ENCODE measurements at regions not wholly inside any gene's neighbourhood (a gene's known extent, or its start where the extent isn't known, plus 50 kb on each side); places are given as distances from the start of the nearest gene placed in this dataset.

GRCh38 chr2:66364495-66365333 is 70.2 kb upstream of the MEIS1 start:
- Histone ChIP-seq H3K4me3 (ENCODE audit: low read depth in 1 of 2, low read length in 1 of 2) (no peak overlapping the region), H3K4me1 (ENCODE audit: control insufficient read depth in 1 of 2, insufficient read depth in 1 of 2, low read depth in 1 of 2, low read length in 1 of 2) (no peaks in the 10 kb centered on the region), H3K36me3 (no peaks in the 10 kb centered on the region), H3K27me3 (no peaks in the 10 kb centered on the region), H3K9me3 (no peaks in the 10 kb centered on the region), H3K27ac (no peak overlapping the region)
- TF ChIP-seq, protein P1, sequence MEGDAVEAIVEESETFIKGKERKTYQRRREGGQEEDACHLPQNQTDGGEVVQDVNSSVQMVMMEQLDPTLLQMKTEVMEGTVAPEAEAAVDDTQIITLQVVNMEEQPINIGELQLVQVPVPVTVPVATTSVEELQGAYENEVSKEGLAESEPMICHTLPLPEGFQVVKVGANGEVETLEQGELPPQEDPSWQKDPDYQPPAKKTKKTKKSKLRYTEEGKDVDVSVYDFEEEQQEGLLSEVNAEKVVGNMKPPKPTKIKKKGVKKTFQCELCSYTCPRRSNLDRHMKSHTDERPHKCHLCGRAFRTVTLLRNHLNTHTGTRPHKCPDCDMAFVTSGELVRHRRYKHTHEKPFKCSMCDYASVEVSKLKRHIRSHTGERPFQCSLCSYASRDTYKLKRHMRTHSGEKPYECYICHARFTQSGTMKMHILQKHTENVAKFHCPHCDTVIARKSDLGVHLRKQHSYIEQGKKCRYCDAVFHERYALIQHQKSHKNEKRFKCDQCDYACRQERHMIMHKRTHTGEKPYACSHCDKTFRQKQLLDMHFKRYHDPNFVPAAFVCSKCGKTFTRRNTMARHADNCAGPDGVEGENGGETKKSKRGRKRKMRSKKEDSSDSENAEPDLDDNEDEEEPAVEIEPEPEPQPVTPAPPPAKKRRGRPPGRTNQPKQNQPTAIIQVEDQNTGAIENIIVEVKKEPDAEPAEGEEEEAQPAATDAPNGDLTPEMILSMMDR (IDR thresholded peaks at IDR 0.05) = no peak

DNA sequence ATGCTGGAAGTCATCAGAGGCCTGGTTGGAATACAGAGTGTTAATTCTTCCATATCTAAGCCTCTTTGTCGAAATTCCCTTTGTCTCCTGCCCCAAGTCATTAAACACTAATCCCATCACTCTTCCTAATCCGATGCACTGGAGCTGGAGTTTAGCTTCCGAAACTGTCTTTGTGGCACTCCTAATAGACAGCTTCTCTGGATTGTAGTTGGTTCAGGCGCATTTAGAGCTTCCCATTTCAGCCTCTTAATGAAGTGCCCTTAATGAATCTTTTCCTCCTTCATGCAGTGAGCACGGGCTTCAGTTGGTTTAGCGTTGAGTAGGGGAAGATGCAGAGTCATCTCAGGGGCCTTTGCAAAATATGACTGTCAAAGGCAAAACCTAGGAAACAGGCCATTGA is 72.2 kb upstream of the MEIS1 start:
- Histone ChIP-seq H3K4me1 (ENCODE audit: control insufficient read depth in 1 of 2, insufficient read depth in 1 of 2, low read depth in 1 of 2, low read length in 1 of 2) (no peaks in the 10 kb centered on the region), H3K36me3 (no peaks in the 10 kb centered on the region), H3K27me3 (no peaks in the 10 kb centered on the region), H3K27ac (no peak overlapping the region), H3K9me3 (no peaks in the 10 kb centered on the region), H3K4me3 (ENCODE audit: low read depth in 1 of 2, low read length in 1 of 2) (no peak overlapping the region)
- TF ChIP-seq, protein P1 (IDR thresholded peaks at IDR 0.05) = no peak

GRCh38 chr2:66346231-66346664 is 88.7 kb upstream of the MEIS1 start:
- no peaks in the 10 kb centered on the region for H3K36me3 ChIP-seq
- no peak overlapping the region for H3K4me3 ChIP-seq (ENCODE audit: low read depth in 1 of 2, low read length in 1 of 2)
- no peaks in the 10 kb centered on the region for H3K9me3 ChIP-seq
- no peak overlapping the region for H3K27ac ChIP-seq
- TF ChIP-seq, protein P1 (IDR thresholded peaks at IDR 0.05) = no peak
- H3K4me1 ChIP-seq (ENCODE audit: control insufficient read depth in 1 of 2, insufficient read depth in 1 of 2, low read depth in 1 of 2, low read length in 1 of 2) = no peaks in the 10 kb centered on the region
- no peaks in the 10 kb centered on the region for H3K27me3 ChIP-seq

DNA sequence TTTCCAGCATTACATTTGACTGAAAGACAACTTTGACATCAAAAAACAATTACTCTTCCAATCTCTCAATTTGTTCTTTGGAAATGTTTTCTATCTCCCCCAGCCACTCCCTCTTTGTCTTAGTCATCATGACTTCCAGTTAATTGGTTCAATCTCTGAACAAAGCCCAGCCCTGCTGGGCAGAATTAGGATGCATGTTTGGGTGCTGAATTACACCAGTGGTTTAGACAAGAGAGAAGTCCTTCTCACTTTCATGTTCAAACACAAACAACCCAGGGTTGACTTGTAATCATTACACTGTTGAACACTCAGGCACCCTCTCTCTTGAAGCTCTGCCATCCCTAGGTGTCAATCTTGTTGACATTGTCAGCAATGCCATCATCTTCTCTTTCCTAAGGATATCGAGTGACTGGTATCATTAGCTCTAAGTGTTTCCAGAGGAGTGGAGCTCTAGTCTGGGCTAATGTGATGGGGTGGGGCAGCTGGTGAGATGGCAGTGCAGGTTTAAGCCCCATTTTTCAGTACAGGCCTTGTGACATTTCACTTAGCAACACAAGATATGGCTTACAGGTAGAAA is 90.8 kb upstream of the MEIS1 start:
- H3K27ac ChIP-seq = no peak overlapping the region
- TF ChIP-seq, protein P1 (IDR thresholded peaks at IDR 0.05) = no peak
- H3K27me3 ChIP-seq = no peaks in the 10 kb centered on the region
- no peak overlapping the region for H3K4me3 ChIP-seq (ENCODE audit: low read depth in 1 of 2, low read length in 1 of 2)
- H3K4me1 ChIP-seq (ENCODE audit: control insufficient read depth in 1 of 2, insufficient read depth in 1 of 2, low read depth in 1 of 2, low read length in 1 of 2) = no peaks in the 10 kb centered on the region
- H3K9me3 ChIP-seq = no peaks in the 10 kb centered on the region
- no peaks in the 10 kb centered on the region for H3K36me3 ChIP-seq

- Histone ChIP-seq H3K4me1 (ENCODE audit: control insufficient read depth in 1 of 2, insufficient read depth in 1 of 2, low read depth in 1 of 2, low read length in 1 of 2) (no peaks in the 10 kb centered on the region), H3K4me3 (ENCODE audit: low read depth in 1 of 2, low read length in 1 of 2) (no peak overlapping the region), H3K36me3 (no peaks in the 10 kb centered on the region), H3K9me3 (no peaks in the 10 kb centered on the region), H3K27ac (no peak overlapping the region), H3K27me3 (no peaks in the 10 kb centered on the region)
- TF ChIP-seq, protein P1 (IDR thresholded peaks at IDR 0.05) = no peak
These were observed 91.7 kb upstream of the MEIS1 start for GRCh38 chr2:66343259-66343658.
